ENCODE measurements at regions not wholly inside any gene's neighbourhood (a gene's known extent, or its start where the extent isn't known, plus 50 kb on each side); places are given as distances from the start of the nearest gene placed in this dataset.

GRCh38 chr1:221911714-221912113, 169.8 kb upstream of the DUSP10 start:
- TF ChIP-seq CTCF (conservative IDR thresholded peaks at IDR 0.05; ENCODE audit: low read length) (no peak), EZH2phosphoT487 (IDR thresholded peaks at IDR 0.05; ENCODE audit: borderline replicate concordance) (no peak)
